ENCODE measurements at regions not wholly inside any gene's neighbourhood (a gene's known extent, or its start where the extent isn't known, plus 50 kb on each side); places are given as distances from the start of the nearest gene placed in this dataset.

GRCh38 chr3:5441401-5441800, 253.9 kb downstream of the EDEM1 start:
- no peaks in the 10 kb centered on the region for H3K36me3 ChIP-seq (replicated peaks; ENCODE audit: insufficient read depth, low read length)
- H3K79me2 ChIP-seq (ENCODE audit: low read length): no peaks in the 10 kb centered on the region
- no peak for DNase-seq
- H3K4me1 ChIP-seq (ENCODE audit: low read length): peaks cover 14% of the 10 kb centered on the region
- TF ChIP-seq, protein P1, sequence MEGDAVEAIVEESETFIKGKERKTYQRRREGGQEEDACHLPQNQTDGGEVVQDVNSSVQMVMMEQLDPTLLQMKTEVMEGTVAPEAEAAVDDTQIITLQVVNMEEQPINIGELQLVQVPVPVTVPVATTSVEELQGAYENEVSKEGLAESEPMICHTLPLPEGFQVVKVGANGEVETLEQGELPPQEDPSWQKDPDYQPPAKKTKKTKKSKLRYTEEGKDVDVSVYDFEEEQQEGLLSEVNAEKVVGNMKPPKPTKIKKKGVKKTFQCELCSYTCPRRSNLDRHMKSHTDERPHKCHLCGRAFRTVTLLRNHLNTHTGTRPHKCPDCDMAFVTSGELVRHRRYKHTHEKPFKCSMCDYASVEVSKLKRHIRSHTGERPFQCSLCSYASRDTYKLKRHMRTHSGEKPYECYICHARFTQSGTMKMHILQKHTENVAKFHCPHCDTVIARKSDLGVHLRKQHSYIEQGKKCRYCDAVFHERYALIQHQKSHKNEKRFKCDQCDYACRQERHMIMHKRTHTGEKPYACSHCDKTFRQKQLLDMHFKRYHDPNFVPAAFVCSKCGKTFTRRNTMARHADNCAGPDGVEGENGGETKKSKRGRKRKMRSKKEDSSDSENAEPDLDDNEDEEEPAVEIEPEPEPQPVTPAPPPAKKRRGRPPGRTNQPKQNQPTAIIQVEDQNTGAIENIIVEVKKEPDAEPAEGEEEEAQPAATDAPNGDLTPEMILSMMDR (IDR thresholded peaks at IDR 0.05; ENCODE audit: low read length): no peak
- TF ChIP-seq EZH2phosphoT487 (IDR thresholded peaks at IDR 0.05; ENCODE audit: low read length) (no peak), EZH2 (optimal IDR thresholded peaks at IDR 0.05; ENCODE audit: low read depth, low read length) (no peak)
- no peak overlapping the region for H3K27ac ChIP-seq (ENCODE audit: low read length)
- no peak overlapping the region for H2AFZ ChIP-seq (ENCODE audit: low read length)
- H4K20me1 ChIP-seq (ENCODE audit: insufficient read depth, low read length): no peaks in the 10 kb centered on the region
- H3K9me3 ChIP-seq (replicated peaks; ENCODE audit: insufficient read depth, low read length): no peaks in the 10 kb centered on the region
- H3K4me3 ChIP-seq (ENCODE audit: low read length): no peak overlapping the region
- no peak overlapping the region for H3K9ac ChIP-seq (ENCODE audit: low read length)
- no peak overlapping the region for H3K4me2 ChIP-seq (ENCODE audit: low read depth, low read length)
- no peaks in the 10 kb centered on the region for H3F3A ChIP-seq (ENCODE audit: insufficient read depth, low read length)
- H3K27me3 ChIP-seq (replicated peaks; ENCODE audit: insufficient read depth, low read length): no peaks in the 10 kb centered on the region
- no peaks in the 10 kb centered on the region for H3K9me2 ChIP-seq (replicated peaks; ENCODE audit: insufficient read depth, low read length)

DNA sequence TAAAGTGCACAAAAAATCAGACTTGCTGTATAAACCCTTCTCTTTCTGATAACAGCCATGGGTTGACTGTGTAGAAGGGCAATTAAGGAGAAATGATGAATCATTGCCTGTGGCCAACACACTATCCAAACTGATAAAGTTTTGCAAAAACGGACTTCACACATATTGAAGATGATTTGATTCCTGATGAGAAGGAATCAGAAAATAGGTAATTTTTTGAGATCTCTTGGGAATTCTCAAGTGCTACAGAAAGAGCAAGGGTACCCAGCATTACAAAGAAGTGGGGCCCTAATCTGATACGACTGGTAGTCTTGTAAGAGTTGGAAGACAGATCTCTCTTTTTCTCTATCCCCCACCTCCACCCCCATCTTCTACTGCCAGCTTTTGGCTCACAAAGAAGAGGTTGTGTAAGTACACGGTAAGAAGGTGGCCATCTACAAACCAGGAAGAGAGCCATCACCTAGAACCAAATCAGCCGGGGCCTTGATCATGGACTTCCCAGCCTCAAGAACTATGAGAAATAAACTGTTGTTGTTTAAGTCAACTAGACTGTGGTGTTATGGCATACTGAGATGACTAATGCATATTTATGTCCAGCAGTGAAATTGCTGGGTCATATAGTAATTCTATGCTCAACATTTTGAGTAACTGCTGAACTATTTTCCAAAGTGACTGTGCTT, 254.7 kb downstream of the EDEM1 start:
- Histone ChIP-seq H3K9me2 (replicated peaks; ENCODE audit: insufficient read depth, low read length) (no peaks in the 10 kb centered on the region), H3K4me3 (ENCODE audit: low read length) (no peak overlapping the region), H3K36me3 (replicated peaks; ENCODE audit: insufficient read depth, low read length) (no peaks in the 10 kb centered on the region), H3K9ac (ENCODE audit: low read length) (no peak overlapping the region), H4K20me1 (ENCODE audit: insufficient read depth, low read length) (no peaks in the 10 kb centered on the region), H3K4me1 (ENCODE audit: low read length) (peaks cover 14% of the 10 kb centered on the region), H3K27me3 (replicated peaks; ENCODE audit: insufficient read depth, low read length) (no peaks in the 10 kb centered on the region), H3K79me2 (ENCODE audit: low read length) (no peaks in the 10 kb centered on the region), H3K4me2 (ENCODE audit: low read depth, low read length) (no peak overlapping the region), H3K27ac (ENCODE audit: low read length) (no peak overlapping the region), H2AFZ (ENCODE audit: low read length) (no peak overlapping the region), H3K9me3 (replicated peaks; ENCODE audit: insufficient read depth, low read length) (no peaks in the 10 kb centered on the region), H3F3A (ENCODE audit: insufficient read depth, low read length) (no peaks in the 10 kb centered on the region)
- DNase-seq: no peak
- no peak for TF ChIP-seq EZH2 (optimal IDR thresholded peaks at IDR 0.05; ENCODE audit: low read depth, low read length)
- no peak for TF ChIP-seq EZH2phosphoT487 (IDR thresholded peaks at IDR 0.05; ENCODE audit: low read length)
- TF ChIP-seq, protein P1 (IDR thresholded peaks at IDR 0.05; ENCODE audit: low read length): no peak

GRCh38 chr3:5442786-5443138, 255.3 kb downstream of the EDEM1 start:
- H3K27me3 ChIP-seq (replicated peaks; ENCODE audit: insufficient read depth, low read length): no peaks in the 10 kb centered on the region
- H3K27ac ChIP-seq (ENCODE audit: low read length): no peak overlapping the region
- no peak overlapping the region for H3K4me2 ChIP-seq (ENCODE audit: low read depth, low read length)
- H3F3A ChIP-seq (ENCODE audit: insufficient read depth, low read length): no peaks in the 10 kb centered on the region
- no peaks in the 10 kb centered on the region for H4K20me1 ChIP-seq (ENCODE audit: insufficient read depth, low read length)
- H2AFZ ChIP-seq (ENCODE audit: low read length): no peak overlapping the region
- H3K4me1 ChIP-seq (ENCODE audit: low read length): peaks cover 10% of the 10 kb centered on the region
- no peaks in the 10 kb centered on the region for H3K36me3 ChIP-seq (replicated peaks; ENCODE audit: insufficient read depth, low read length)
- no peaks in the 10 kb centered on the region for H3K9me3 ChIP-seq (replicated peaks; ENCODE audit: insufficient read depth, low read length)
- no peaks in the 10 kb centered on the region for H3K79me2 ChIP-seq (ENCODE audit: low read length)
- no peak overlapping the region for H3K4me3 ChIP-seq (ENCODE audit: low read length)
- H3K9ac ChIP-seq (ENCODE audit: low read length): no peak overlapping the region
- TF ChIP-seq EZH2phosphoT487 (IDR thresholded peaks at IDR 0.05; ENCODE audit: low read length): no peak
- TF ChIP-seq EZH2 (optimal IDR thresholded peaks at IDR 0.05; ENCODE audit: low read depth, low read length): no peak
- TF ChIP-seq, protein P1 (IDR thresholded peaks at IDR 0.05; ENCODE audit: low read length): no peak
- H3K9me2 ChIP-seq (replicated peaks; ENCODE audit: insufficient read depth, low read length): no peaks in the 10 kb centered on the region
- no peak for DNase-seq
